ENCODE measurements at regions not wholly inside any gene's neighbourhood (a gene's known extent, or its start where the extent isn't known, plus 50 kb on each side); places are given as distances from the start of the nearest gene placed in this dataset.

- H3K36me3 ChIP-seq (ENCODE audit: low read length) = no peaks in the 10 kb centered on the region
- H3K9me2 ChIP-seq (replicated peaks; ENCODE audit: insufficient read depth, low read length) = no peaks in the 10 kb centered on the region
- no peaks in the 10 kb centered on the region for H3F3A ChIP-seq (ENCODE audit: insufficient read depth)
- no peak overlapping the region for H3K27ac ChIP-seq (ENCODE audit: low read depth, low read length)
- H3K27me3 ChIP-seq (ENCODE audit: low read length) = no peaks in the 10 kb centered on the region
- TF ChIP-seq EZH2phosphoT487 (conservative IDR thresholded peaks at IDR 0.05; ENCODE audit: low read length) (no peak), CTCF (IDR thresholded peaks at IDR 0.05; ENCODE audit: insufficient read depth, low read length, poor library complexity, severe bottlenecking) (no peak)
- no peak overlapping the region for H3K4me2 ChIP-seq (ENCODE audit: low read depth, low read length, poor library complexity, severe bottlenecking)
- H4K20me1 ChIP-seq (ENCODE audit: low read depth, low read length) = no peaks in the 10 kb centered on the region
- H2AFZ ChIP-seq (ENCODE audit: low read depth, low read length, severe bottlenecking) = no peak overlapping the region
- H3K79me2 ChIP-seq (ENCODE audit: insufficient read depth, low read length) = no peaks in the 10 kb centered on the region
- H3K9ac ChIP-seq (ENCODE audit: low read length) = no peak overlapping the region
- H3K9me3 ChIP-seq (ENCODE audit: insufficient read depth, low read length) = no peaks in the 10 kb centered on the region
- H3K4me3 ChIP-seq (ENCODE audit: insufficient read depth, low read length, poor library complexity, severe bottlenecking) = no peak overlapping the region
Measured at GRCh38 chr1:79979346-79979745, 972.8 kb upstream of the ADGRL4 start.

- Histone ChIP-seq H3K36me3 (ENCODE audit: low read length) (no peaks in the 10 kb centered on the region), H3K9me3 (ENCODE audit: insufficient read depth, low read length) (no peaks in the 10 kb centered on the region), H4K20me1 (ENCODE audit: low read depth, low read length) (no peaks in the 10 kb centered on the region), H3K79me2 (ENCODE audit: insufficient read depth, low read length) (no peaks in the 10 kb centered on the region), H3F3A (ENCODE audit: insufficient read depth) (no peaks in the 10 kb centered on the region), H3K27me3 (ENCODE audit: low read length) (no peaks in the 10 kb centered on the region), H3K27ac (ENCODE audit: low read depth, low read length) (no peak overlapping the region), H3K9me2 (replicated peaks; ENCODE audit: insufficient read depth, low read length) (no peaks in the 10 kb centered on the region), H3K4me2 (ENCODE audit: low read depth, low read length, poor library complexity, severe bottlenecking) (no peak overlapping the region), H2AFZ (ENCODE audit: low read depth, low read length, severe bottlenecking) (no peak overlapping the region), H3K9ac (ENCODE audit: low read length) (no peak overlapping the region), H3K4me3 (ENCODE audit: insufficient read depth, low read length, poor library complexity, severe bottlenecking) (no peak overlapping the region)
- TF ChIP-seq EZH2phosphoT487 (conservative IDR thresholded peaks at IDR 0.05; ENCODE audit: low read length) (no peak), CTCF (IDR thresholded peaks at IDR 0.05; ENCODE audit: insufficient read depth, low read length, poor library complexity, severe bottlenecking) (no peak)
Measured at GRCh38 chr1:79976287-79976686, 969.8 kb upstream of the ADGRL4 start.

- H3K27ac ChIP-seq (ENCODE audit: low read depth, low read length) = no peak overlapping the region
- H3K9me3 ChIP-seq (ENCODE audit: insufficient read depth, low read length) = no peaks in the 10 kb centered on the region
- no peak overlapping the region for H3K4me3 ChIP-seq (ENCODE audit: insufficient read depth, low read length, poor library complexity, severe bottlenecking)
- no peaks in the 10 kb centered on the region for H4K20me1 ChIP-seq (ENCODE audit: low read depth, low read length)
- H3K79me2 ChIP-seq (ENCODE audit: insufficient read depth, low read length) = no peaks in the 10 kb centered on the region
- no peak for TF ChIP-seq CTCF (IDR thresholded peaks at IDR 0.05; ENCODE audit: insufficient read depth, low read length, poor library complexity, severe bottlenecking)
- TF ChIP-seq EZH2phosphoT487 (conservative IDR thresholded peaks at IDR 0.05; ENCODE audit: low read length) = no peak
- H3K9me2 ChIP-seq (replicated peaks; ENCODE audit: insufficient read depth, low read length) = no peaks in the 10 kb centered on the region
- no peak overlapping the region for H3K4me2 ChIP-seq (ENCODE audit: low read depth, low read length, poor library complexity, severe bottlenecking)
- no peaks in the 10 kb centered on the region for H3K36me3 ChIP-seq (ENCODE audit: low read length)
- H3K9ac ChIP-seq (ENCODE audit: low read length) = no peak overlapping the region
- no peak overlapping the region for H2AFZ ChIP-seq (ENCODE audit: low read depth, low read length, severe bottlenecking)
- H3F3A ChIP-seq (ENCODE audit: insufficient read depth) = no peaks in the 10 kb centered on the region
- H3K27me3 ChIP-seq (ENCODE audit: low read length) = no peaks in the 10 kb centered on the region
Measured at GRCh38 chr1:79974659-79975058, 968.1 kb upstream of the ADGRL4 start.

GRCh38 chr1:79969886-79970285, 963.4 kb upstream of the ADGRL4 start:
- no peaks in the 10 kb centered on the region for H4K20me1 ChIP-seq (ENCODE audit: low read depth, low read length)
- no peaks in the 10 kb centered on the region for H3K27me3 ChIP-seq (ENCODE audit: low read length)
- H2AFZ ChIP-seq (ENCODE audit: low read depth, low read length, severe bottlenecking) = no peak overlapping the region
- no peak overlapping the region for H3K9ac ChIP-seq (ENCODE audit: low read length)
- no peak overlapping the region for H3K4me3 ChIP-seq (ENCODE audit: insufficient read depth, low read length, poor library complexity, severe bottlenecking)
- H3K4me2 ChIP-seq (ENCODE audit: low read depth, low read length, poor library complexity, severe bottlenecking) = no peak overlapping the region
- H3K79me2 ChIP-seq (ENCODE audit: insufficient read depth, low read length) = no peaks in the 10 kb centered on the region
- TF ChIP-seq EZH2phosphoT487 (conservative IDR thresholded peaks at IDR 0.05; ENCODE audit: low read length) = no peak
- TF ChIP-seq CTCF (IDR thresholded peaks at IDR 0.05; ENCODE audit: insufficient read depth, low read length, poor library complexity, severe bottlenecking) = no peak
- no peak overlapping the region for H3K27ac ChIP-seq (ENCODE audit: low read depth, low read length)
- H3F3A ChIP-seq (ENCODE audit: insufficient read depth) = no peaks in the 10 kb centered on the region
- H3K9me2 ChIP-seq (replicated peaks; ENCODE audit: insufficient read depth, low read length) = no peaks in the 10 kb centered on the region
- H3K9me3 ChIP-seq (ENCODE audit: insufficient read depth, low read length) = no peaks in the 10 kb centered on the region
- H3K36me3 ChIP-seq (ENCODE audit: low read length) = no peaks in the 10 kb centered on the region

Data from SU-DHL-6 (cell line).